Ramos (cell line): ENCODE measurements at regions not wholly inside any gene's neighbourhood (a gene's known extent, or its start where the extent isn't known, plus 50 kb on each side); places are given as distances from the start of the nearest gene placed in this dataset.

Experiments used
- in situ Hi-C: fragments of 300-500 bp; cut with MboI; formaldehyde crosslinking; loops from one replicate; pipeline ENCODE4 v1.14.3; 2022; ENCODE audit warnings: low sequenced_read_pairs; ENCODE audit not compliant: unreplicated experiment

DNA sequence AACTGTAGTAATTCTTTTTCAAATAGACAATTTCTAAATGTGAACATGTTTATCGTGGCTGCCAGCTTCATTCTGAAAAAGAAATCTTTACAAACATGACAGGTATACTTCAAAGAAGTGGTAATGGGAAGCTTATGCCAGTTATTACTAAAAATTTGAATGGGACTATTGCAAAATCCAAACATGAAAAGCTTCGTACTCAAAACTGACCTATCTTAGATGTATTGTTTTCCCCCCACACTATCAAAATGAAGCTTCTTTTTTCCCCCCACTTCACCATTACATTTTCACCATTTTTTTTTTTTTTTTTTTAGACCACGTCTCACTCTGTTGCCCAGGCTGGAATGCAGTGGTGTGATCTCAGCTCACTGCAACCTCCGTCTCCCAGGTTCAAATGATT lies 50.4 kb upstream of the SERTAD2 start:
- in situ Hi-C loops: no loop called here

DNA sequence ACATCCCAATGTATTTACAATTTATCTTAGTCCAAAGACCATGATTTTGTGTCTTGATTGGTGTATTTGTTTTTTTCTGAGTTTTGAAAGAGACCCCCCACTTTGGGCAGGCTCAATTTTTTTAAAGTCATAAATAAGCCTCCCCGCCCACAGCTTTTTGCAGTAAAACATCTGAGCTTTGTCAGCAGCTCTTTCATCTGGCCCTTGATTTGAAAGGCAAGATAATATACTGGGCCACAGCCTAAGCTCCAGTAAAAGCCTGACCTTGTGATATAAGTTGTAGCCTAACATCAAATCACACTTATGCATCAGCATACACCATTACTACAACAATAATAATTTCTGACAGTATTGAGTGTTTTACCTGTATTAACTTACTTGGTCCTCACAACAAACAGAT lies 51.3 kb upstream of the SERTAD2 start:
- in situ Hi-C loops: no loop called here

DNA sequence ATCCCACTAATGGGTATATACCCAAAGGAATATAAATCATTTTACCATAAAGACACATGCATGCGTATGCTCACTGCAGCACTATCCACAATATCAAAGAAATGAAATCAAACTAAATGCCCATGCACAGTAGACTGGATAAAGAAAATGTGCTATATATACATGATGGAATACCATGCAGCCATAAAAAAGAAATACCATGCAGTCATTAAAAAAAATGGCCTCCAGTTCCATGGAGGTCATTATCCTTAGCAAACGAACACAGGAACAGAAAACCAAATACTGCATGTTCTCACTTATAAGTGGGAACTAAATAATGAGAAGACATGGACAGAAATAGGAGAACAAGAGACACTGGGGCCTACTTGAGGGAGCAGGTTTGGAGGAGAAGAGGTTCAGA lies 53.6 kb upstream of the SERTAD2 start:
- in situ Hi-C loops: no loop called here

DNA sequence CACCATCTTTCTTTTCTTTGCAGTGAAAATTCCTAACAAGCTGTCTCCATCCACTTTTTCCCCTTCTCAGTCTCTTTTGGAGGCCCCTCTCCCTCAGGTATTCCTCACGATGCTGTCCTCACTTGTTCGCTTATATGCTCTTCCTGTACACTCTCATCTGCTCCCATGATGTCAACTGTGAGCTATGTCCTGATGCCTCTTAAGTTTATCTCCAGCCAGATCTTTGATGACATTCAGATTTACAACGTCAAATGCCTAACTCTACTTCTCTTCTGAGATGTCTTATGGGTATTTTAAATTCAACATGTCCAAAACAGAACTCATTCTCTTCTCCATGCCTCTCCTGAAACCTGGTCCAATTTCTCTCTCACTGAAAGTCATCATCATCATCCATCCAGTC lies 55.1 kb upstream of the SERTAD2 start:
- in situ Hi-C loops: no loop called here

DNA sequence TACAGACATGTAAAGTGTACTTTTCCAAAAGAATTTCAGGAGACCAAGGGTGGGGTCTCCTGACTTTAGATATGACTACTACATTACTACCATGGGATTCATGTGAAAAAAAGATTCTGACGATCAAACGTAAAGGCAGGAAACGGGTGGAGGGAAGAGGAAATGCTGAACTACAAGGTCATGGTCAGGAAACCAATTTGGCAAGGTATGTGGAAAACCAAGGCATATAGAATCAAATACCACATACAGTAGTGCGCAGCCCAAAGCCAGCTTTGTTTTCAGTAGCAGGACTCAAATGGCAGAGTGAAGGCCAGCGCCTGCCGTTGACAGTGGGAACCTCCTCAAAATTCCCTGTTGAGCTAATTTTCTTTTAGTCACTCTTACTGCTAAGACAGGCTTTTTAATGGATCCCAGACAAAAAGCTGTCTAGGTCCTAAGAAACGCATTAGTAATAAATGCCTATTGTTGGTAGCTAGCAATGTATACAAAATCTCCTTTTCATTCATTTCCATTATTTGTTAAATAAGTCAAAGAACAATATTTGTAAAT lies 57.6 kb upstream of the SERTAD2 start:
- in situ Hi-C loops: no loop called here

DNA sequence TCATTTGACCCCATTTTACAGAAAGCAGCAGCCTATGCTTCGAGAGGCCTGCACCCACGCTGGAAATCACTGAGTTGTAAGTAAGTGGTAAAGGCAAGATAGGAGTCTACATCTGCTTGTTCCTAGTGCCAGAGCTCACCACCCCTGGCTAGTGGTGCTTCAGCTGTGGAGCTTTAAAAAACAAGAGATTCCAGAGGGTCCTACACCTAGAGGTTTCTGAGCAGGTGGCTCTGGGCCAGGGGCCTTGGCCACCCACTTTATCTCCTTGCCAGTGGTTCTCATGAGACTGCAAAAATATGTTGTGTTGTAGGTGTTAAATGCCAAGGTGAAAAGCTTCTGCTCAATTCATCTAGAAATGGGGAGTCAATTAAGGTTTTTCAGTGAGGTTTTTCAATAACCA lies 60.0 kb upstream of the SERTAD2 start:
- in situ Hi-C loops: no loop called here

DNA sequence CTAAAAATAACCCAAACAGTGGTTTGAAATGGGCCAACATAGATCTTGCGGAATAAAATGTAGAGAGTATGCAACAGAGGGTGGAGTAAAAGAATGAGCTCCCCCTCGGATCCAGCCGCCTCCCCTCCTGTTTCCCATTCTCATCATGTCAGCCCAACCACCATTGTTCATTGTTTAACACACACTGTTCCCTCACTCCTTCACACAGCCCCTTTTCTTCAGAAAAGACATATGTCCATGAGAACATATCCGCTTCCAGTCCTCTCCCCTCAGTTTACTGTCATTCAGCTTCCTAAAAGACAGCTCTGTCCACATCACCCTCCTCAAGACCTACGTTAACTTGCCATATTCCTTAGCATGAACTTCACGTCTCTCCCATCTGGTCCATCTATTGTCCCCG lies 62.9 kb upstream of the SERTAD2 start:
- in situ Hi-C loops: no loop called here

DNA sequence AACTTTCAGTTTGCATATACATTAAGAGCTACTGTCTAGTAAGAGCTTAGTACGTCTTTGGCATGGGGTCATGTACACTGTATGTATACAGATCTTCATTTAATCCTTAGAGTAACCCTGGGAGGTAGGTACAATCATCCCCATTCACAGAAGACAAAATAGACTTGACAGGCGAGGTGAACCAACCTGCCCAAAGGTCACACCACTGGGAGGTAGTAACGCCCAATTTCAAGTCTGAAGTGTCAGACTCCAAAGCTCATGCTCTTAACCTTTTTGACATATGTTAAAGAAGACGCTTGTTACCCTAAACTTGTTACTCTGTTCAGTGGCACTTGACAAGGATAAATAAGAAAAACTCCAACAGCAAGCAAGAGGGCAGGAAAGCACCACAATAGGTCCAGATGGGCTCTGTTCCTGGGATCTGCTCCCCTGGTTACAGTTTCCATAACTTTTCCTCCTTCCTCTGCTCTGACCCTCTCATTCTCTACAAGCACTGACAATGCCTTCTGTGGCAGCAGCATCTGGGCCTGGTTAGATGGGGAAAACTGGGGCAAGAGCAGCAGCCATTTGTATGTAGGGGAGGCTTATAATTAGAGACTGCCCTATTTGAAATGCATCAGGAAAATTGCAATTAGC lies 64.7 kb upstream of the SERTAD2 start:
- in situ Hi-C loops: no loop called here

DNA sequence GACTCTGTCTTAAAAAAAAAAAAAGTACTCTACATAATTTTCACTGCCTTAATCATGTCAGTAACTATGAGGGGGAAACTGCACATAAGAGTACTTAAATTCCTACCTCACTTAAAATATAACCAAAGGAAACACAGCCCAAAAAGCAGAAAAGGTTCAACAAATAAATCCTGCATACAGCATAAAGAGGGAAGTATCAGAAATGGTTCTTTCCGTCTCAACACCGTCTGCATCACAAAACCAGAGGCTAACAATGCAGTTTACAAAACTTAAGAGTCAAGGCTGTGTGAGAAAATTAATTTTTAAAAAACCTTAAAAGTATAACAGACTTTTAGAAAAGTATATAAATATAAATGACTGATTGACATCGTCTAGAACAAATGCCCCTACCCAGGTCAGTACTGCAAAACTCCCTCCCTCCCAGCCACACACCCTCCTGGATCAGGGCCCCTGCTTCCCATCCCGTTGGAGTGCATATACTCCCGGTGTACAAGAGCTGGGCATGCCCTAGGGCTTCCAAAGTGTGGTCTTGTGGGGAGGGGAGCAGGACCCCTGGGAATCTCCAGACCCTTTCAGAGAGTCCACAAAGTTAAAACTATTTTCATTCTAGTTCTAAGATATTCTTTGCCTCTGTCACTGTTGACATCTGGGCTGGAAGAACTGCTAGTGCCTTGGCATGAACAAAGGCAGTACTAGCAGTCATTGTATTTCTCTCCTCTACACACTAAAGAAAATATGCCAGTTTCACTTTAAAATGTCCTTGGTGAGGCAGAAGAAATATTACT lies 67.0 kb upstream of the SERTAD2 start:
- in situ Hi-C loops: no loop called here

DNA sequence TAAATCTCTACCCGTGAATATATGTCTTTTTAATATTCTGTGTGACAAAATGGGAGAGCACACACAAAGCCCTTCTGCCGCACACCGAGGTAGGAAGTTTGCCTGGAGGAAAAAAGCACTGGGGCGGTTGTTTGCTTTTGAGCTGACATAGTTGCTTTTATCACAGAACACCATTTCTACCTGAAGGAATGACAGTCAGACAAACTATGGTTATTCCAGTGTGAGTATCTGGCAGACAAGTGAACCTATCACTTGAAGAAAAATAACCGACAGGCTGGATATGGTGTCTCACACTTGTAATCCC lies 67.6 kb upstream of the SERTAD2 start:
- in situ Hi-C loops: no loop called here

DNA sequence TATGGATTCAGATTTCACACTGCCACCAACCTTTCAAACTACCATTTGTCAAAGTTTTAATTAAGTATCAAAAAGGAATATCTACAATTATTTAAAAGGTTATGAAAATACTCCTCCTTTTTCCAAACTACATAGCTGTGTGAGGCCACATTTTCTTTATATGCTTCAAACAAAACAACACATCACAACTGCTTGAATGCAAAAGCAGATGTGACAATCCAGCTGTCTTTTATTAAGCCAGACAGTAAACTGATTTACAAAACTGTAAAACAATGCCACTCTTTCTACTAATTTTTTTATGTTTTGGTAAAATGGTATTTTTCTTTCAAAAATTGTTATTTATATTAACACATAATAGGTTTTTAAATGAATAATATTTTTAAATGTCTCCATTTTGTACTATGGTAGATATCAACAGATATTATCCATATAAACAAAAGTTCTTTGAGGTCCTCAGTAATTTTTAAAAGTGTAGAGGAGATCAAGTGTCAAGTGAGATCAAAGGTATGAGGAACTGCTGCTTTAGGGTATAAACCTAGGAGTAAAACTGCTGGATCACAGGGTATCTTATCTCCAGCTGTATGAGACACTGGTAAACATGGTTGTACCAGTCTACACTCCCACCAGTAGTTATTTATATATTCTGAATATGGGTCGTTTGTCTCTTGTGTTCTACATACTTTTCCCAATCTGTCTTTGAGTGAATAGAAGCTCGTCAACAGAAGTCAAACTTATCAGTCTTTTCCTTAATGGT lies 68.8 kb upstream of the SERTAD2 start:
- in situ Hi-C loops: no loop called here

DNA sequence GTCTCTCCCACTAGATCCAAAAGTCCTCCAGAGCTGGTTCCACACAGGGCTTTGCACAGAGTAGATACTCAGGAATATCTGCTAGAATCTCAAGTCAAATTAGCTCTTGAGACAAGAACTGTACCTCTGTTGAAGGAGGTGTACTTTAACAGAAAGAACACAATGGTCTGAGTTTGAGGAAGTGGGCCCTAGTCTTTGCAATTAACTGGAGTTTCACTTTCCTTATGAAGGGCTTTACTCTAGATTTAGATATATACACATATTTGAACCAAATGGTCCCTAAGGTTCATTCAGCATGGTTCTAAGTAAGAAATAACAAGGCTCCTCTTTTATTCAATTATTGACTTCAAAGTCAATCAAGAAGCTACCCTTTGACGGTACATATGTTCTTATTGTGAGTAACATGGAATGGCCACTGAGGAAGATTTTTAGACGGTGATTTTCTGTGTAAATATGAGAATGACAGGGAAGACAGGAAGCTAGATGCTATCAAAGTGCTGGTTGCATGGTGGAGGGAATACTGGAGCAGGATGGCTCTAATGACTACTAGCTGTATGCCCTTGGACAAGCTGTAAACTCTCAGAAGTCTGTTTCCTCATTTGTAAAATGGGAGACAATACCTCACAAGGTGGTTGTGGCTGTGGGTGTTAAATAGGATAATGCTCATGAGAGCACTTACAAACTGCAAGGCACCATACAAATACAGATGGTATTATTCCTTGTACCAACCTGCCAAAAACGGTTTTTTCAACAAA lies 73.5 kb upstream of the SERTAD2 start:
- in situ Hi-C loops: no loop called here

DNA sequence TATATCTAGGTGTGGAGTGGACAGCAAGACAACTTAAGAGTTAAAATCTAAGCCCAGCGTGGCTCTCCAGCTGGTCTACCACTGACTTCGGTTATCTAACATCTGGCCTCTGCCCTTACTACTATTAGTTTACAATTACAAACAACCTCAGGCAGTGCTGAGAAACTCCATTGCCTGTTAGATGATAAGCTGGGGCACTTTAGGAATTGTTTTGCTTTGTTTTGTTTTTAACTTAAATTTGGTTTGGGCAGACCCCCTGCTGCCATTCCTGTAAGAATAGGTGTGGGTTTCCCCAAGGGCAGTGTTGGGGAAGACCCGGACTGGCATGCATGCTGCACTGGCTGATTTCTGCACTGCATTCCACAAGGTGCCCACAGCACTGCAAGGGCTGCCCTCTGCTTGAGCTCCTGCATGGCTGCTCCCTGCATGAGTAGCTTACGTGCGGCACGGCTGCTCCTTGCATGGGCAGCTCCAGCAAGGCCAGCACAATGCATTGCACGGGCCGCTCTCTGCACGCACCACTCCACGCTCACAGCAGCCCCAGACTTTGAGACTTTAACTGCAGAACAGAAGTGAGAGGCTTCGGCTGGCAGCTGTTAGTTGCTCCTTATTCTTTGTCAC lies 74.2 kb upstream of the SERTAD2 start:
- in situ Hi-C loops: no loop called here

DNA sequence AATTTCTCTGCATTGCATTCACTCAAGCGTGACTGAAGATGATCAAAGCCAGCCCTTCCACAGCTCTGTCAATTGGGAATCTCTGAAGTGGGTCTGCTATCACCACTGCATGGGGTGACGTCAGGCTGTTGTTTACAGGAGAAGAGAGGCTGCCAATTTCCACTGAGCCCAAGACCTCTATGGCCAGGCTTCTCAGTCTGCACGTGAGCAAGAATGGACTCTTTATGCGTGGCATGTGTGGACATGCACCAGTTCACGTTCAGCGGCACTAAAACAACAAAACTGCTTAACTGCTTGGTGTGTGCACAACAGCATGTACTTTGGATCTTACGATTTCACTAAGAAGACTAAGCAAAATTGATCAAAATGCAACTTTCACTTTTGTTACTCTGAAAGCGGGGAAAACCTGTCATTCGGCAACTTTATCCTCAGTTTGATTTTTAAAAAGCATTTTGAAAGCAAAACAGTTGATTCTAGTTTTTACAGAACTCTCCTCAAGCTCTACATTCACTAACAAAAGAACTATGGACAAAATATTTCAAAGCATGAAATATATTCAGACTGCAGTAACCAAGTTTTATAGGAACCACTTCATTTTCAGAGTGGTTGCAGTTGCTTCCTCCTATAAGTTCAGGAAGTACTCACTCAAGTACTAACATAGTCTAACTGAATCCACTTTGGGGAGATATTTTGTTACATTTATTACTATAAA lies 77.0 kb upstream of the SERTAD2 start:
- in situ Hi-C loops: loop anchor here (5.0 kb wide), 1 partner anchor 73 kb away; no protein-coding TSS in a partner anchor

DNA sequence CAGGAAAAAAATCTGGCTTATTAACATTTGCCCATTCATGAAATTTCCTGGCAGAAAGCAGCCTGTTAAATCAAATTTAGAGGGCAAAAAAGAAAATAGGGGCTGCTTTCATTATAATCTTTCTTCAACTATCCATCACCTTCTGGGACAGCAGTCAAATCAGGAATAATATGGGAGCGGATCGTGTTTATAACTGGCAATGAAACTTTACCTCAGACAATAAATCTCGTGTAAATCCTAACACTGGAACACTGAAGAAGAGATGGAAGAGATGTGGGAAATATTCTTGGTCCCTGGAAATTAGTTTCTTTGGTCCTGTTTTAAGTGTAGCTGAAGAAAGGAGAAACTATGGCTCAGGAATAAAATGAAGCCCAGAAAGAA lies 77.5 kb upstream of the SERTAD2 start:
- in situ Hi-C loops: loop anchor here (5.0 kb wide), 1 partner anchor 74 kb away; no protein-coding TSS in a partner anchor

DNA sequence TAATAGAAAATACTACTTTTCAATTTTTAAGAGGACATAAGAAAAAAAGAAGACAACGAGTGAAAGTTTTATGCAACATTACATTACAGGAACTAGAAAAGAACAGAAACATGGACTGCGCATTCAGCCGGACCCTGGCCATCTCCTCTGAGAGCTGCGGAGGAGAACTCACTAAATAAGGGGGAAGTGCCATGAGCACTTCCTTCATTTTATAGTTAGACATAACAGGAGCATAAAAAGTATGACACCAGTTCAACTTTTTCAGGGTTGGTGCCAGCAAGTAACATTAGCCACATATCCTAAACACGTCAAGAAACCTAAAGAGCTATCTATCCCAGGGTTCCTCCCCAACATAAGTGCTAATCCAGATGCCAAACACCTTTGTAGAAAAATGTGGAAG lies 78.0 kb upstream of the SERTAD2 start:
- in situ Hi-C loops: loop anchor here (5.0 kb wide), 1 partner anchor 74 kb away; no protein-coding TSS in a partner anchor

DNA sequence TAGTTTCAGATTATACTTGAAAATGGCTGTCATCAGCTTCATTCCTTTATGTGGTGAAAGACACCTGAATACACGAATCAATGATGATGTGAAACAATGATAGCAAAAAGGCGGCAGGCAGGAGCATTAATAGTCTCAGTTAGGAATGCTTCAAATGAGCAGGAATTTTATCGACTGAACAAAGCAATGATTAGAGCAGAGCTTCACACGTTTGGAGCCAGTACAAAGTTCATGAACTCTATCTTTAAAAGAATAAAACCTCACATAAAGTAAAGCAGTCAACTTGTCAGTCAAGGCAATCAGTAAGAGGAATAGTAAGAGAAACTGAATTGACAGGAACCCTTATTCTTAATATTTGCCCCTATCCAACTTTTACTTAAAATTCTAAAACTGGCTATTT lies 78.4 kb upstream of the SERTAD2 start:
- in situ Hi-C loops: loop anchor here (5.0 kb wide), 1 partner anchor 75 kb away; no protein-coding TSS in a partner anchor

DNA sequence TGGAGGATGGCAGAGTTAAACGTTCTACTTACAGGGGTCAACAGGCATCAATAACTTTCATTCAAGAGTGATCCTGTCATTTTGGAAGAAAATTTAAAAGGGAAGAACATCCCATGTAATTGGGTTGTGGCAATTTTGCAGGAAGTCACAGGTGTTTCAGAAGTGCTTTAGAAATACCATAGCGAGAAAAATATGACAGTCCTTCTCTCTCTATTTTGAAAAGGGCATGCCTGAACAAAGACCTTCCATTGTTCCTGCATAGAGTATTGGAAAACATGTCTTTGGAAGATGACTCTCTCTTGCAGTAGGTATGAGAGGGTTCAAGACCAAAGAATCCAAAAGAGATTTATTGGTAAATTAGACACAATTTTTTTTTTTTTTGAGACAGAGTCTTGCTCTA lies 81.8 kb upstream of the SERTAD2 start:
- in situ Hi-C loops: no loop called here

DNA sequence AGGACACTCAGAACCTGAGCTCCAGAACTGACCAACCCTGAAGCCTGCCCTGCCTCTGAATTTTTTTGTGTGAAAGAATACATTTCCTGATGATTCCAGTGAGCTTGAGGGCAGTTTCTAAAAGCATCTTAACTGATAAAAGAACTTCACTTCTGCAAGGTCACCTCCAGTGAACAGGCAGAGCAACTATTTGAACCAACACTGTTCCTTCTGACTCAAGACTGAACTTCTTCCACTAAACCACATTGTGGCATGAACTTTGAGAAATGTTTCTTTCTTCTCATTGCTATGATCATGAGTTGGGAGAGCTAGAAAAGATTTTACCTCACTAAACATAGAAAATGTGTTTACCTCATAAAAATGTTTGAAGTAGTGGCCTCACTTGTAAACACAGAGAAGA lies 83.8 kb upstream of the SERTAD2 start:
- in situ Hi-C loops: no loop called here
